IMR-90 (cell line): ENCODE measurements at regions not wholly inside any gene's neighbourhood (a gene's known extent, or its start where the extent isn't known, plus 50 kb on each side); places are given as distances from the start of the nearest gene placed in this dataset.

Experiments used
- BHLHE40 ChIP-seq: fragments of 150-350 bp; IDR thresholded peaks from 2 replicates; pipeline ENCODE4 v1.6.1; 2016; ENCODE audit warnings: mild to moderate bottlenecking, low read depth, low read length
- POLR2A ChIP-seq: IDR thresholded peaks from 2 replicates; pipeline ENCODE4 v1.6.1; 2012; ENCODE audit warnings: mild to moderate bottlenecking, low read depth, low read length
- RAD21 ChIP-seq: IDR thresholded peaks from 2 replicates; pipeline ENCODE4 v1.6.1; 2012; ENCODE audit warnings: low read length, improper control_type of control experiment
- RFX5 ChIP-seq: IDR thresholded peaks from 2 replicates; pipeline ENCODE4 v1.8.0; 2012; ENCODE audit warnings: low read depth, mild to moderate bottlenecking, low read length, moderate library complexity
- TF ChIP-seq, protein P1 (sequence below): conservative IDR thresholded peaks from 2 replicates; pipeline ENCODE4 v1.5.1; 2012; ENCODE audit warnings: mild to moderate bottlenecking, low read depth, low read length, improper control_type of control experiment

- TF ChIP-seq, protein P1, sequence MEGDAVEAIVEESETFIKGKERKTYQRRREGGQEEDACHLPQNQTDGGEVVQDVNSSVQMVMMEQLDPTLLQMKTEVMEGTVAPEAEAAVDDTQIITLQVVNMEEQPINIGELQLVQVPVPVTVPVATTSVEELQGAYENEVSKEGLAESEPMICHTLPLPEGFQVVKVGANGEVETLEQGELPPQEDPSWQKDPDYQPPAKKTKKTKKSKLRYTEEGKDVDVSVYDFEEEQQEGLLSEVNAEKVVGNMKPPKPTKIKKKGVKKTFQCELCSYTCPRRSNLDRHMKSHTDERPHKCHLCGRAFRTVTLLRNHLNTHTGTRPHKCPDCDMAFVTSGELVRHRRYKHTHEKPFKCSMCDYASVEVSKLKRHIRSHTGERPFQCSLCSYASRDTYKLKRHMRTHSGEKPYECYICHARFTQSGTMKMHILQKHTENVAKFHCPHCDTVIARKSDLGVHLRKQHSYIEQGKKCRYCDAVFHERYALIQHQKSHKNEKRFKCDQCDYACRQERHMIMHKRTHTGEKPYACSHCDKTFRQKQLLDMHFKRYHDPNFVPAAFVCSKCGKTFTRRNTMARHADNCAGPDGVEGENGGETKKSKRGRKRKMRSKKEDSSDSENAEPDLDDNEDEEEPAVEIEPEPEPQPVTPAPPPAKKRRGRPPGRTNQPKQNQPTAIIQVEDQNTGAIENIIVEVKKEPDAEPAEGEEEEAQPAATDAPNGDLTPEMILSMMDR = no peak
- TF ChIP-seq RAD21 = no peak
- no peak for TF ChIP-seq BHLHE40
- no peak for TF ChIP-seq RFX5
- TF ChIP-seq POLR2A = no peak
Observed at GRCh38 chr5:30113542-30113941, 1079.9 kb upstream of the CDH6 start.
